RKO (cell line): ENCODE measurements at regions not wholly inside any gene's neighbourhood (a gene's known extent, or its start where the extent isn't known, plus 50 kb on each side); places are given as distances from the start of the nearest gene placed in this dataset.

Experiments used
- DNase-seq: peaks from one replicate; pipeline ENCODE4 v3.0.0-alpha.2; 2016; ENCODE audit warnings: low spot score

- DNase-seq, result no peak
Measured at GRCh38 chr7:46164629-46165028, 243.6 kb upstream of the IGFBP3 start.

GRCh38 chr7:46163246-46163645, 242.2 kb upstream of the IGFBP3 start:
- DNase-seq, result no peak

GRCh38 chr7:46162609-46163008, 241.5 kb upstream of the IGFBP3 start:
- DNase-seq, result no peak

GRCh38 chr7:46160861-46161260, 239.8 kb upstream of the IGFBP3 start:
- no peak for DNase-seq

GRCh38 chr7:46157931-46158330, 236.9 kb upstream of the IGFBP3 start:
- DNase-seq, result no peak

- DNase-seq, result no peak
Measured at GRCh38 chr7:46157404-46157803, 236.3 kb upstream of the IGFBP3 start.

GRCh38 chr7:46156853-46157252, 235.8 kb upstream of the IGFBP3 start:
- no peak for DNase-seq

GRCh38 chr7:46156086-46156485, 235.0 kb upstream of the IGFBP3 start:
- DNase-seq, result no peak

GRCh38 chr7:46155367-46155766, 234.3 kb upstream of the IGFBP3 start:
- no peak for DNase-seq

- no peak for DNase-seq
Measured at GRCh38 chr7:46153951-46154787, 233.1 kb upstream of the IGFBP3 start.

- DNase-seq, result no peak
Measured at GRCh38 chr7:46153583-46153950, 232.5 kb upstream of the IGFBP3 start.

GRCh38 chr7:46152696-46153095, 231.6 kb upstream of the IGFBP3 start:
- DNase-seq, result no peak

- no peak for DNase-seq
Measured at GRCh38 chr7:46150721-46151120, 229.6 kb upstream of the IGFBP3 start.

- no peak for DNase-seq
Measured at GRCh38 chr7:46150202-46150601, 229.1 kb upstream of the IGFBP3 start.

- DNase-seq, result no peak
Measured at GRCh38 chr7:46147871-46148270, 226.8 kb upstream of the IGFBP3 start.

- no peak for DNase-seq
Measured at GRCh38 chr7:46146454-46147255, 225.6 kb upstream of the IGFBP3 start.

GRCh38 chr7:46145412-46145811, 224.3 kb upstream of the IGFBP3 start:
- no peak for DNase-seq

GRCh38 chr7:46143949-46144917, 223.2 kb upstream of the IGFBP3 start:
- DNase-seq, result no peak

- no peak for DNase-seq
Measured at GRCh38 chr7:46143421-46143820, 222.3 kb upstream of the IGFBP3 start.

GRCh38 chr7:46139079-46139478, 218.0 kb upstream of the IGFBP3 start:
- DNase-seq, result no peak

GRCh38 chr7:46137725-46138124, 216.7 kb upstream of the IGFBP3 start:
- DNase-seq, result no peak

GRCh38 chr7:46135557-46135956, 214.5 kb upstream of the IGFBP3 start:
- no peak for DNase-seq
